ENCODE measurements at regions not wholly inside any gene's neighbourhood (a gene's known extent, or its start where the extent isn't known, plus 50 kb on each side); places are given as distances from the start of the nearest gene placed in this dataset.
A peak's percentile ranks its signal among the peaks of the same experiment; 100 is the strongest.
"Not testable (repeated sequence)": the region's sequence is repeated elsewhere in the genome, so short reads cannot be mapped to it uniquely, and the experiment has no call there.

DNA sequence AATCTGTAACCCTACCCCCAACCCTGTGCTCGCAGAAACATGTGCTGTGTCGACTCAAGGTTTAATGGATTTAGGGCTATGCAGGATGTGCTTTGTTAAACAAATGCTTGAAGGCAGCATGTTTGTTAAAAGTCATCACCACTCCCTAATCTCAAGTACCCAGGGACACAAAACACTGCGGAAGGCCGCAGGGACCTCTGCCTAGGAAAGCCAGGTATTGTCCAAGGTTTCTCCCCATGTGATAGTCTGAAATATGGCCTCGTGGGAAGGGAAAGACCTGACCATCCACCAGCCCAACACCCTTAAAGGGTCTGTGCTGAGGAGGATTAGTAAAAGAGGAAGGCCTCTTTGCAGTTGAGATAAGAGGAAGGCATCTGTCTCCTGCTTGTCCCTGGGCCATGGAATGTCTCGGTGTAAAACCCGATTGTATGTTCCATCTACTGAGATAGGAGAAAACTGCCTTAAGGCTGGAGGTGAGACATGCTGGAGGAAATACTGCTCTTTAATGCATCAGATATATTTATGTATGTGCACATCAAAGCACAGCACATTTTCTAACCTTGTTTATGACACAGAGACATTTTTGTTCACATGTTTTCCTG, 94.4 kb downstream of the LSM3 start:
- not testable (repeated sequence) for DNase-seq (ENCODE audit: low spot score)

DNA sequence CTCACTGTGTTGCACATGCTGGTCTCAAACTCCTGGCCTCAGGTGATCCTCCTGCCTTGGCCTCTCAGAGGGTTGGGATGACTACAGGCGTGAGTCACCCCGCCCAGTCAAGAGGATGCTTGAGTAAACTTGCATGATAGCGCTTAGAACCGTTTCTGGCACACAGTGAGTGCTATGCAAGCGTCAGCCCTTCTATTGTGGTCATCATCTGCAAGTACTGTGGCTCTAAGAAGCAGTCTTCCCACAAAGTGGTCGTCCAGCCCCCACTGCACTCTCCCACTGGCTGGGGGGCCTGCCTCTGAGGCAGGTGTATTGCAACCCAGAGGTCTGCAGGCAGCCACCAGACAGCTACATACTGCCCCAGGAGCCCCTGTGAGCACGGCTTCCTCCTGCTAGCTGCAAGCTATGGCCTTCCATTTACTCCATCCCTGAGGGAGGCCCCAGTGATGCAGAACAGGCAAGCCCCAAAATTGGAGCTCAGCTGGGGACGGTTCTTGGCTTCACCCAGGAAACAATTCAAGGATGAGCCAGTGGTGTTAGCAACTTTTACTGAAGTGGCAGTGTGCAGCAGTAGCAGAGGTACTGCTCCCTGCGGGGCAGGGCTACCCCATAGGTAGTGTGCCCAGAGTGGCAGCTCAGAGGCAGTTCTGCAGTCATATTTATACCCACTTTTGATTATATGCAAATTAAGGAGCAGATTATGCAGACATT, 95.4 kb downstream of the LSM3 start:
- no peak for DNase-seq (ENCODE audit: low spot score)

DNA sequence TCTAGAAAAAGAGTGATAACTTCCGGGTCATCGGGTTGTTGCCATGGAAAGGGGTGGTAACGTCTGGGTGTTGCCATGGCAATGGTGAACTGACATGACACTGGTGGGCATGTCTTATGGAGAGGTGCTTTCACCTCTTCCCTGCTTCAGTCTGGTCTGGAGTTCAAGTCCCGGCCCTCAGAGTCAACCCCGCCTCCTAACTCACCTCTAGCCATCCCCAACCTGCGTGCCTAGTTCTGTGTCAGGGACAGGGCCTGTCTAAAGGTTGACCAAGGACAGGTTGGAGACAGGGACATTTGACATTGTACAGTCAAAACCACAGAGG, 96.0 kb downstream of the LSM3 start:
- no peak for DNase-seq (ENCODE audit: low spot score)

DNA sequence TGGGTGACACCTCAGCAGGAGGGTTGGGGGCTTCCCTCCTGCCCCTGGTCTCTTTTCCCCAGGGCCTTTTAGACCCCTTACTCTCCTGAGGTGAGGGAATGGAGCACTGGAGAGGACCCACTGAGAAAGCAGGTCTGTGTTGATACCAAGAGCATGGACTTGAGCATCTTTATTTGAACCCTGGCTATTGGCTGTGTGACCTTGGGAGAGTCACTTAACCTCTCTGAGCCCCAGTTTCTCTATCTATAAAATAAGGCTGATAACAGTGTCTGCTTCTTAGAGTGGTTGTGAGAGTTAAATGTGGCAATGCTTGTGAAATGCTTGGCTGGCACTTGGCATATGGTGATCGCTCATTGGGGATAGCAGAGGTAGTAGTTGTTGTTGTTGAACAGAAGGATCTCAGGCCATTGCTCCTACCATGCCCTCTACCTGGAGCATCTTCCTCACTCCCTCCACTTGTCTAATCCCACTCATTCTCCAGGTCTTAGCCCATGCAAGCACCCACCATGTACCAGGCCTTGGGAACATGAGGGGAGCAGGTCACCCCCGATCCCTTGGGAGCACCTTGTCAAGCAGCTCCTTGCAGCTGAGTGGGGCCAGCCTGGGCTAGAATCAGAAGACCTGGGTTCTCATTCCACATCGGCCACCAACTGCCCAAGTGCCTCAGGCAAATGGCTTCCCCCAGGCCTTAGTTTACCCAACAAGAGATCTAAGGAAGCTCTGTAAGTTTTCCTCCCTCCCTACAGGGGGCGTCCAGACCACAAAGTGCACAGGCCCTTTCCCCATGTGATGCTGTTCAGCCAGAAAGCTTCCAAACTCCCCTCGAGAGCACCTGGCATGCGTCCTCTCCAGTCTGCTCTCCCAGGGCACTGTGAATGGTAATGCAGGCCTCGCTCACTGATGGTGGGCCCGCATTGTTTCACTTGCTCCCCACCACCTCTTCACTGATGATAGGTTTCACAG, 96.7 kb downstream of the LSM3 start:
- DNase-seq (ENCODE audit: low spot score) = no peak

DNA sequence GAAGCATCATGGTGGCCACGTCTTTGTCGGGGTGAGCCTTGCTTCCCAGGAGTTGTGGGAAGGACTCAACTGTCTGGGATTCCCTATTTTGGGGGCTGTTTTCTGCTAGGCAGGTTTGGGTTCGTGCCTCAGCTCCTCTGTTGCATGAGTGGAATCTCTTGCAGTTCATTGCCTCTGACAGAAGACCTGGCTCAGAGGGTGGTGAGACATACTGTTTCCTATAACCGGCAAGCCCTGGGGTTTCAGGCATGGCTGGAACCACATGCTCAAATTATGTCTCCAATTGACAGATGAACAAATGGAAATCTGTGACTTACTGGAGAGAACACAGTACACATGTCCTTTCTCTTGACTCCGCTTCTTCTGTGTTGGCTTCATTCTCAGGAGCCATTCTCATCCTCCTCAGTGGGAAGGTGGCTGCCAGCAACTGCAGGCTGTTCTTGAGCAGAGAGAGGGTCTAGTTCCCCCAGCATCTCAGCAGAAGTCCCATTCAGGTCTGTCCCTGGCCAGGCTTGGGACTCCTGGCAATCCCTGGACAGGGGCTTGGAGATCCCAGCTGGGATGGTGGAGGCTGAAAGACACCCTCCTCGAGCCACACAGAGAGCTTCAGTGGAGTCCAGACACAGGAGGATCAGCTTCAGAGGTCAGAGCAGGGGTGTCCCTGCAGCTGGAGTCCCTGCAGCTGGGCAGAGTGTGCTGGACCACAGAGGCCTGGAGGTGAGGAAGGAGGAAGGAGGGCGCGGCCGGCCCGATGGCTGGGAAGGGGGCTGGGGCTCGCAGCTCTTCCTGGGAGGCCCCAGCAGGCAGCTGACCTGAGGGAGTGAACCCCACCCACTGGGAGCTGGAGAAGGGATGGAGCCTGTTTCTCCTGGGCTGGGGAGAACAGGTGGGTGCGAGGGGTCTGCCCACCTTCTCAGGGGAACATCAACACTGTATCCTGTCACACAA, 97.6 kb downstream of the LSM3 start:
- no peak for DNase-seq (ENCODE audit: low spot score)

DNA sequence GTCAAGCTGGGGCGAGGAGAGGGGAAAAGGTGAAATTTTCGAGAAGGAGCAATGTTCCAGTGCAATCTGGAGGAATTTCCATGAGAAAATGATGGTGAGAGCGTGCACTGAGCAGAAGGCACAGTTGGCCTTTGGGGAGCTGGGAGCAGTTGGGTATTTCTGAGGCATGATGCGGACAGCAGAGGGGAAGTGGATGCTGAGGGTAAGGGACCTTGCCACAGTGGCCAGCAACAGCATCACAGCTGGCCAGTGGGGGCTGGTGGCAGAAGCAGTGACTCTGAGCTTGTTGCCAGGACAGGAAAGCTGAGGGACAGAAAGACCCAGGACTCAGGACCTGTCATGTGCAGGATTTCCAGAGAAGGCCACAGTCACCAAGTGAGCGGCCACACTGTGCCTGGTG, 98.9 kb downstream of the LSM3 start:
- DNase-seq (ENCODE audit: low spot score) = no peak

DNA sequence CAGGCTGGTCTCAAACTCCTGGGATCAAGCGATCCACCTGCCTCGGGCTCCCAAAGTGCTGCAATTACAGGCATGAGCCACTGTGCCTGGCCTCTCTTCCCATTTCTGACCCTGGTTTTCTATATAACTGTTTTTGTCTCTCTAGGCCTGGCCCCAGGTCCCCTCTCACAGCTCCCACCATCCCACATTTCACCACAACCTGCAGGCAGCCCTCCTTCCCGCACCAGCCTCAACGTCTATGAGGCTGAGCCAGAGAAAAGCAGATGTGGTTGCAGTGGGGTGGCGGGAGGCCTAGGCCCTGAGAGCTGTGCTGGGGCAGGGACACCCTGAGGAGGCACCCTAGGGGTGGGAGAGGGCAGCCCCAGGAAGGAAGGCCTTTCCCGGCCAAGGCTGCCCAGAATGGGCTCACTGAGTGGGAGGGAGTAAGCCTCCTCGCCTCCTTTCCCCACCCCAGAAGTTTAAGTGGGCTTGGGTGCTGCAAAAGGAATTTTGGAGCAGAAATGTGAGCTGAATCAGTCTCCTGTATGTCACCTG, 99.7 kb downstream of the LSM3 start:
- DNase-seq (ENCODE audit: low spot score) = no peak

DNA sequence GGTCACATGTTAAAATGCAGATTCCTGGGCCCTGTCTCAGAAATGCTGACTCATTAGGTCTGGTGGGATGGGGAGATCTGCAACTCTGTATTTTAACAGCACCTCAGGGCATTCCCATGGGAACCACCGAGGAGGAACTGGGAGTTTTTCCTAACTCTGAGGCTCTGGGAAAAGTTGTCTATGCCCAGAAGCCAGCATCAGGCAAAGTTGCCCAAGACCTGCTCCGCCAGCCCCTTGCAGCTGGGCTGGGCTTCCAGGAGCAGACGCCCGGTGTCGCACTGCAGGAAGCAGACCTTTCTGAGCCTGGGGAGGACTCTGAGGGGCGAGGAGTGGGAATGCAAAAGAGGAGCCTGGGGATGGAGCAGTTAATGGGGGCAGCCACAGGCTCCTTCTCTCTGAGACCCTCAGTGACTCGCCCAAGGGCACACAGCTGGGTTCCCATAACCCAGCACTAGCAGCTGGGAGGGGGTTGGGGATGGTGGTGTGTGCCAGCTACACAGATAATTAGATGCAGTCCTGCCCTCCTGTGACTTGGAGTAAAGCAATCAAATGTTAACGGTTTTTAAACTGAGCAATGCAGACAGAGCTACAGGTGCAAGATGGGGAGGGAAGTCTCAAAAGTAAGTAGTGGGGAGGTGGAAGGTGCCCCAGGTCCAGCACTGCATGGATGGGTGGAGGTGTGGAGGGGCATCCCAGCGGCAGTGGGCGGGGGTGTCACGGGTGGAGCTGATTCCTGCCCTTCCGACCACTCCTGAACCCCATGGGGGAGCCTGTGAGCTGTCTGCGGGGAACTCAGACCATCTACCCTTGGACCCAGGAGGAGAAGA, 100.4 kb downstream of the LSM3 start:
- no peak for DNase-seq (ENCODE audit: low spot score)

DNA sequence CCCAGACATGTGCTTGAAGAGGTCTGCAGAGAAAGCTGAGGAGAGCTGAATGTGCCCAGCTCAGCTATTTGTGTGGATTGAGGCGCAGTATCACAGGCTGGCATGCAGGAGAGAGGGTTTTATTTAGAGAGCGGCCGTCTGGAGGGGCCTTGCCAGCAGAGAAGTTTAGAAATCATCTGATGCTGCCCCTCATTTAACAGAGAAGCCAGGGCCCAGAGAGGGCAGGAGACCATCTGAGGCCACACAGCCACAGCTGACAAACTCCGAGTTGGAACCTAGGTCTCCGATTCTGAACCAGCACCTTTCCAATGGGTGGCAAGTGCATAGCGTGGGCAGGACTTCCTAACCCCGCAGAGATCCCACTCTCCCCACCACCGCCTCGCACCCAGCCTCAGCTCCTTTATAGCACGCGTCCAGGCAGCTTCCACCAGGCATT, 101.0 kb downstream of the LSM3 start:
- no peak for DNase-seq (ENCODE audit: low spot score)

DNA sequence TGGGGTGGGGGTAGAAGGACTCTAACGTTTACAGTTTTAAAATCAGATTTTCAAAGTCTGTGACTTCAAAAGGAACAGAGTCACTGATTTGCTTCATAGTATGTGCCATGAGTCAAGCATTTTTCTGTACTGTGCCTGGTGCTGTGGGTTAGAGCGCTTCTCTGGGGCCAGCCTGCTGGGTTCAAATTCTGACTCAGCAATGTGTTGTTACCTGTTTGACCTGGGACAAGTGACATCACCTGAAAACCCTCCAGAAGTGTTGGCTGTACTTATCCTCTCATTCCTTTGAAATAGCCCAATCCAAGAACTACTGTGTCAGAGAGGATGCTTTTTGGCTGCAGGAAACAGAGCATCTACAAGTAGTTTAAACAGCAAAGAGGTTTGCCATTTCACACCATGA, 101.7 kb downstream of the LSM3 start:
- no peak for DNase-seq (ENCODE audit: low spot score)

DNA sequence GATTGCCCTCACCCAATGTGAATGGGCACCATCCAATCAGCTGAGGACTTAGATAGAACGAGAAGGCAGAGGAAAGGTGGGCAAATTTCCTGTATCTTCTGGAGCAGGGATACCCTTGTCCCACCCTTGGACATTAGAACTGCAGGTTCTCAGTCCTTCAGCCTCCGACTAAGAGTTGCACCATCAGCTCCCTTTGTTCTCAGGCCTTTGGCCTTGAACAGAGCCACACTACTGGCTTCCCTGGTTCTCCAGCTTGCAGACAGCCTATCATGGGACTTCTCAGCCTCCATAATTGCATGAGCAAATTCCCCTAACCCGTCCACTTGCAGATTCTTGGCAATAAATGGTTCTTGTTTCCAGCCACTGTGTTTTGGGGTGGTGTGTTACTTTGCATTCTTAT, 102.4 kb downstream of the LSM3 start:
- no peak for DNase-seq (ENCODE audit: low spot score)

DNA sequence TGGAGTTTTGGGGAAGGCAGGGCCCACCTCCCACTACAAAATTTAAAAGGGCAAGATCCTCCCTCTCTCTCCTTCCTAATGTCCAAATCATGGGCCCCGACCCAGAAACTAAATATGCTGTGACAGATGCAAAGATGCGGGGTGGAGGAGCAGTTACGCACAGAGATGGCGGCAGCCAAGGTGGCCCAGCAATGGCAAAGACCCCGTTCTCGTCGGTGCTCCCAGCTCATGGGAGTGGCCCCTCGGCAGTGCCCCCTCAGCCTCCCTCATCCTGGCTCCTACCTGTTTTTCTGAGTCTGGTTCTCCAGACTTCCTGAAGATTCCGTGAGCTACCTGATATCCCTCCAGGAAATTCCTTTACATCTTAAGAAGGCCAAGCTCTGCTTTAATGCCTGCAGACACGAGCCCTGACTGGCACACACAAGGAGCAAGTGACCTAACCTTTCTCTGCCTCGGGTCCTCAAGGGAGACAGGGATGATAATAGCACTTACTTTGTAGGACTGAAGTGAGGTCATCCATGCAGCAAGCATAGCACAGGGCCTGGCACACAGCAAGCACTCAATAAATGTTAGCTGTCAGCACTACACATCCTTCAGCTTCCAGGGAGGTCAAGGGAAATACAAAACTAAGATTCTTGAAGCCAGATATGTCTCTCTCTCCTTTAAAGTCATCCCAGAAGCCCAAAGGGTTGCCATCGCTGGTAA, 103.5 kb downstream of the LSM3 start:
- no peak for DNase-seq (ENCODE audit: low spot score)

DNA sequence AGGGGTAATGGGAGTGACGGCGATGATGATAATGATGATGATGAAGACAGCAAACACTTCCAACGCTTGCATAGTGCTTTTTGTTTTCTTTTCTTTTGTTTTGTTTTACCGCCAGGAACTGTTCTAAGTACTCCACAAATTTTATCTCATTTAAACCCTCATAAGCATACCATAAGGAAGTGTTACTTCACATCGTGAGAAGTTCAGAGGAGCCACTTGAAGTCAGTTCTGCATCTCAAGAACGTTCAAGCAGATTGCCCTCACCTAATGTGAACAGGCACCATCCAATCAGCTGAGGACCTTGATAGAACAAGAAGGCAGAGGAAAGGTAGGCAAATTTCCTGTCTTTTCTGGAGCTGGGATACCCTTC, 104.1 kb downstream of the LSM3 start:
- DNase-seq (ENCODE audit: low spot score) = no peak

DNA sequence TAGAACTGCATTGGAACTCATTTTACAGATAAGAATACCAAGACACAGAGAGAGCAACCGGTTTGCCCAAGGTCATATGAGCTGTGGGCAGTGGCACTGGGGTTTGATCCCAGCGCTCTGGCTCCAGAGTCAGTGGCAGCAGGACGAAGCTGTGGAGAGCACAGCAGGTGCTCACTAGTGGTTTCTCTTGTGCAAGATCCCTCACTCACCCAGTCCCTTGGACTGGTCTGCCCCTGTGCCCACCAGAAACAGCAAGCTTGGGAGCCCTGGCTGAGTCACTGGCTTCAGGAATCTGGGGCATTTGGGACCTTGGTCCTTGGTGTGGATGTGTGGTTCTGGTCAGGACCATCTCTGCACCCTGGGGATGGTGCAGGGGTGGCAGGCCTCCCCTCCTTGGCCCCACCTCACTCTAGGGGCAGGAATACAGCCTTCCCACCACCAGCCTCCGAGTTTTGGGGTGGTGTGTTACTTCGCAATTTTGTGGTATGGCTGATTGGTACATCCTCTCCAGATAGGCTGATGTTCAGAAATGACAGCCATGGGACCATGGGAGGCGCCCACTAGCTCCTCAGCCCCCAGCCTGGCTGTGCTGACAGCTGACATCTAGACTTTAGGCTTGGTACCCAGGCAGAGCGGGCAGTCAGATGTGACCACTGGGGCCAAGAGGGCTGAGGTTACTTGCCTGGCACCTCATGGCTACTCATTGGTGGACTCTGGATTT, 104.6 kb downstream of the LSM3 start:
- no peak for DNase-seq (ENCODE audit: low spot score)

DNA sequence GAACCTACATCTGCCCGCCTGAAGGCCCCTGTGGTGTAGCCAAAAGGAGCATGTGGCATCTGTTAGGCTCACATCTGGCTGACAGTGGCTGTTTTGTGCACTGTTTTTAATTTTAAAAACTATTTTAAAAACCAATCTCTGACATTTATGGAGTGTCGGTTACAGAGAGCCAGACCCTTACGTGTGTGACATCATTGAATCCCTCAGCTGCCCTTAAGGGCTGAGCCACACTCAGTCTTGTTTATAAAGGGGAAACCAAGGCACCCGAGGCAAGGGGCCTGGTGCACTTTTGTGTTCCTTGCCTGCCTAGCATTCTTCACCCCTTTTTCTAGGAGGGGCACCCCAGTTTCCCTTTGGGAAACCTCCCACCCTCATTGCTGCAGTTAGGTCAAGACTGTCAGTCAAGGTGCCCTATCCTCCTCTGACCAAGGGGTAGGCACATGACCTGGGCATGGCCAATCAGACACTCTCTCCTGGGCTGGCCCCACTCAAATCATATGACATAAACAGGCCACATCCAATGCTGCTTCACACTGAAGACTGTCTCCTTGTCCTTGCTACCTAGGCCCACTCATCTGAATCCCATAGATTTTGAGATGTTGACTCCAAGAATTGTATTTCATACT, 105.3 kb downstream of the LSM3 start:
- DNase-seq (ENCODE audit: low spot score) = peak; percentile 22

DNA sequence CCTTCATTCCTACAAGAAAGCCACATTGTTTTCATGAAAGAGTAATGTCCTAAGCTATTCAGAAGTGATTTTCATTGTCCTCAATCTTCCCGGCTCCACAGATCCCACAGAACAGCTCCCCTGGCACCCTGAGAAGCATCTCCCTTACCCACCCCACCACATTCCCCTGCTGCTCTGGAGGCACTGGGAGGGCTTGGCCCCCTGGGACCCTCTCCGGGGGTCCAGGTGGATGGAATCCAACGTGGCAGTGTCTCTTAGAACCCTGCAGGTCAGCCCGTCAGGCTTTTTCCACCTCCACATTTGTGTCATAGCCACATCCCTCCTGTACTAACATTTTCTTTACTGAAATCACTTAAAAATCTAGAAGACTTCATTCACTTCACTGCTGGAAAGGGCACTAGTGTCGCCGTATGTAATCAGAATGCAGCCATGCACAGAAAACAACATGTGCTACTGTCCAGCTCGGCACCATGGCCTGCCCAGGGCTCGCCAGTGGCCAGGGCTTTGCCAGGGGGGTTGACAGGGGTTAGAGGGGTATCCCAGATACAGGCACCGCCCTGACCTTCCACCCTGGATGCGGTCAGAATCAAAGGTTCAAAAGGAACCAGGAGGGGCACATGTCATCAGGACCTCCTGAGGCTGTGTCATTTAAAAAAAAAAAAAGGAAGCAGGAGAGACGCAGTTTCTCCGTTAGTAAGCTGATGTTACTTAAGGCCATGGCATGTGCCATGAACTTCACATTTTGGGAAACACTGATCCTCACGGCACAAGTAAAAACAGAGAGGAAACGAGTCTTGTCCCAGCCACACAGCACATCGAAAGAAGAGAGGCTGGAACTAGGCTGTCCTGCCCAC, 106.3 kb downstream of the LSM3 start:
- no peak for DNase-seq (ENCODE audit: low spot score)

DNA sequence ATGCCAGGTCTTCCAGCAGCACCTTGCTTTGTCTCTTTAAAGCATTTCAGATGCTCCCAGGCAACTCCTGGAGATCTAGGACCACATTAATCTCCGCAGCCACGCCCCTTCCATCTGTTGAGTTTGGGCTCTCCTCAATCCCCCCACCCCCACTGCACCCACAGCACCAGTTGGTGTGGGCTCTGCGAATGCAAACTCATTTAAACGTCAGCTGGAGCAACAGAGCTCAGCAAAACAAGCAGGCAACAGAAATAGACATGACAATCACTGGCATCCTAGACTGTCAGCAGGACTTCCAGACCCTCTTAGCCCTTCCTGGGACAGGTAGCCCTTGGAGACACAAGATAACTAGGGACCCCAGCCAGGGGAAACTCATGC, 106.9 kb downstream of the LSM3 start:
- no peak for DNase-seq (ENCODE audit: low spot score)

All from umbilical cord (tissue), 1 donor.